Keratinocyte (primary cell): ENCODE measurements at regions not wholly inside any gene's neighbourhood (a gene's known extent, or its start where the extent isn't known, plus 50 kb on each side); places are given as distances from the start of the nearest gene placed in this dataset.

Experiments used
- CTCF ChIP-seq, 3 experiments: IDR thresholded peaks in 1 of 3; conservative IDR thresholded peaks in 1 of 3; optimal IDR thresholded peaks in 1 of 3; 2 replicates in 2 of 3; 3 replicates in 1 of 3; pipeline versions ENCODE3 to v1.5.1; 2011; ENCODE audit warnings: low read length in 3 of 3, mild to moderate bottlenecking in 3 of 3, moderate library complexity in 2 of 3, control low read depth in 1 of 3, inconsistent platforms in 1 of 3; ENCODE audit not compliant: insufficient read depth in 2 of 3; ENCODE audit errors: extremely low read depth in 1 of 3
- EZH2 ChIP-seq: IDR thresholded peaks from one replicate; pipeline ENCODE4 v1.6.1; 2012; ENCODE audit warnings: inconsistent platforms, mild to moderate bottlenecking, low read length, moderate library complexity

GRCh38 chr2:15763106-15763821 is 171.6 kb downstream of the DDX1 start:
- TF ChIP-seq EZH2 (no peak), CTCF (optimal IDR thresholded peaks at IDR 0.05 in 1 of 3, IDR thresholded peaks at IDR 0.05 in 1 of 3, conservative IDR thresholded peaks at IDR 0.05 in 1 of 3; ENCODE audit: extremely low read depth in 1 of 3, insufficient read depth in 2 of 3, low read length in 3 of 3) (no peak)
